AML-193 (cell line): ENCODE measurements at regions not wholly inside any gene's neighbourhood (a gene's known extent, or its start where the extent isn't known, plus 50 kb on each side); places are given as distances from the start of the nearest gene placed in this dataset.

Experiments
- DNase-seq, 2 experiments: peaks; one replicate each; lab custom pipeline; 2025; lab: John Stamatoyannopoulos, UW

- no peak for DNase-seq
Observed at GRCh38 chr9:97747201-97747965, 50.2 kb upstream of the XPA start.

- no peak for DNase-seq
Observed at GRCh38 chr9:97748525-97748924, 51.4 kb upstream of the XPA start.

GRCh38 chr9:97749928-97750327, 52.8 kb upstream of the XPA start:
- no peak for DNase-seq

GRCh38 chr9:97751531-97751930, 54.4 kb upstream of the XPA start:
- no peak for DNase-seq

GRCh38 chr9:97752274-97752673, 55.1 kb upstream of the XPA start:
- DNase-seq = no peak

- DNase-seq = no peak
Observed at GRCh38 chr9:97753364-97753763, 56.2 kb upstream of the XPA start.

GRCh38 chr9:97753975-97754374, 56.8 kb upstream of the XPA start:
- no peak for DNase-seq

GRCh38 chr9:97755618-97756267, 58.6 kb upstream of the XPA start:
- DNase-seq = no peak

GRCh38 chr9:97756991-97757390, 59.9 kb upstream of the XPA start:
- DNase-seq = no peak

- DNase-seq = no peak
Observed at GRCh38 chr9:97758334-97758916, 61.3 kb upstream of the XPA start.

GRCh38 chr9:97759581-97760288, 62.6 kb upstream of the XPA start:
- no peak for DNase-seq

GRCh38 chr9:97761056-97761598, 64.0 kb upstream of the XPA start:
- DNase-seq = no peak

GRCh38 chr9:97761879-97762278, 64.7 kb upstream of the XPA start:
- no peak for DNase-seq

GRCh38 chr9:97763874-97764273, 66.7 kb upstream of the XPA start:
- DNase-seq = no peak

GRCh38 chr9:97766092-97766491, 69.0 kb upstream of the XPA start:
- DNase-seq = no peak

- DNase-seq = no peak
Observed at GRCh38 chr9:97766610-97767009, 69.5 kb upstream of the XPA start.

GRCh38 chr9:97767891-97768290, 70.8 kb upstream of the XPA start:
- DNase-seq = no peak

- no peak for DNase-seq
Observed at GRCh38 chr9:97768746-97769145, 71.6 kb upstream of the XPA start.

- DNase-seq = no peak
Observed at GRCh38 chr9:97769208-97769607, 72.1 kb upstream of the XPA start.

GRCh38 chr9:97770808-97771372, 73.8 kb upstream of the XPA start:
- no peak for DNase-seq

- DNase-seq = no peak
Observed at GRCh38 chr9:97771641-97772040, 74.5 kb upstream of the XPA start.

- no peak for DNase-seq
Observed at GRCh38 chr9:97772145-97772544, 75.0 kb upstream of the XPA start.
